ENCODE measurements at regions not wholly inside any gene's neighbourhood (a gene's known extent, or its start where the extent isn't known, plus 50 kb on each side); places are given as distances from the start of the nearest gene placed in this dataset.

DNA sequence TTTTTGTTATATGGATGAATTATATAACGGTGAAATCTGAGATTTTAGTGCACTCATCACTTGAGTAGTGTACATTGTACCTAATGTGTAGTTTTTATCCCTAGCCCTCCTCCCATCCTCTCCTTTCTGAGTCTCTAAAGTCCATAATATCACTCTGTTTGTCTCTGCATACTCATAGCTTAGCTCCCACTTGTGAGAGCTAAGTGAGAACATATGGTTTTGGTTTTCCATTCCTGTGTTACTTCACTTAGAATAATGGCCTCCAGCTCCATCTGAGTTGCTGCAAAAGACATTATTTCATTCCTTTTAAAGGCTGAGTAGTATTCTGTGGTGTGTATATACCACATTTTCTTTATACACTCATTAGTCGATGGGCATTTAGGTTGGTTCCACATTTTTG, 94.0 kb downstream of the SLC10A2 start (continued):
- TF ChIP-seq, protein P1, sequence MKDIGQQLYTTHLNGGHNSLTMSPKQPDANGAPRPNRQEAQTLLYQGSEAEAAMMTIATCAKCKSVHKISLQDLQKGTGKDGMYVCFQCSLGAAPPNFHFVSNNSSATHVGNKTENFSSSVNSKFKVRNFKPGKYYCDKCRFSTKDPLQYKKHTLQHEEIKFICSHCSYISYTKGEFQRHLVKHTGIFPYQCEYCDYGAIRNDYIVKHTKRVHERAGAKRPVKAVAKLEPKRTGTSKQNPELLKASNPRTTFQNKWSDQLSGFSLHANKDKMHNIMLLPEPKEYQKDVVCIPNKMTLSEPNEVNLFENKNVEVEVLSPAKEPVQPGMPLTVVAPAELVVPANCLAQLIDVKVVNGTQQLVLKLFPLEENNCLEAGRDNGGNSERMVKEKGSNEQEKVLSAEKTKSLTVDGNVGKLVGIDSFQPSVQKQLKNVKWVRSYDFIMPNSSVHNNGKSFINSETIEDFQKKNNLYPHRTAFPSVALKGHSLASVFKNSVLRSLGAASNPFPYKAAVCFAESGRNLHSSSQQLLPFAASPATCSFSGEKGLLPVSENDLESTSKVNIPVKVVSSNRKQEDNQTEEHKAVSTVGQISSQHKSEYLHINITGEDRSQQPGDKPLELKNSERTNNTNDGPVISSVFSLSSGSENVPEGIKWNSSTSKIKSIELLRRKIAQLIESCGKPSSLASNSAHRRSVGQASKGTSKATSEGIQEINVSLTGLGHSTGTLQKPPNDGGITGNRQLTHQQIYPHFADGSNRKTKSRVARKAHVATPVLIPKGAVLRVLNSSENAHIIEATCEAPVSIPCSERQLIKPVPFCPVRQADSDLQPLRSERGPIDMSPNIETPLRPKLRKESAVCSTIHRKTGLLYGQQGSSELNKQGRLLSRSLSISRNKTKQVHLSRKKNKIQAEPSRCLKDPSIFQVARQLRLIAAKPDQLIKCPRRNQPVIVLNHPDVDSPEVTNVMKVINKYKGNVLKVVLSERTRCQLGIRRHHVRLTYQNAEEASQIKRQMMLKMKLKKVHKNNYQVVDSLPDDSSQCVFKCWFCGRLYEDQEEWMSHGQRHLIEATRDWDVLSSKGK (CRISPR knock-in tag; IDR thresholded peaks at IDR 0.05), result no peak
- no peak for TF ChIP-seq DNMT1 (IDR thresholded peaks at IDR 0.05)
- TF ChIP-seq EHMT2 (IDR thresholded peaks at IDR 0.05), result no peak
- no peak for TF ChIP-seq KAT2B (IDR thresholded peaks at IDR 0.05; ENCODE audit: low read depth, low read length)
- TF ChIP-seq FOXP1 (CRISPR knock-in tag; IDR thresholded peaks at IDR 0.05), result no peak
- TF ChIP-seq, protein P2, sequence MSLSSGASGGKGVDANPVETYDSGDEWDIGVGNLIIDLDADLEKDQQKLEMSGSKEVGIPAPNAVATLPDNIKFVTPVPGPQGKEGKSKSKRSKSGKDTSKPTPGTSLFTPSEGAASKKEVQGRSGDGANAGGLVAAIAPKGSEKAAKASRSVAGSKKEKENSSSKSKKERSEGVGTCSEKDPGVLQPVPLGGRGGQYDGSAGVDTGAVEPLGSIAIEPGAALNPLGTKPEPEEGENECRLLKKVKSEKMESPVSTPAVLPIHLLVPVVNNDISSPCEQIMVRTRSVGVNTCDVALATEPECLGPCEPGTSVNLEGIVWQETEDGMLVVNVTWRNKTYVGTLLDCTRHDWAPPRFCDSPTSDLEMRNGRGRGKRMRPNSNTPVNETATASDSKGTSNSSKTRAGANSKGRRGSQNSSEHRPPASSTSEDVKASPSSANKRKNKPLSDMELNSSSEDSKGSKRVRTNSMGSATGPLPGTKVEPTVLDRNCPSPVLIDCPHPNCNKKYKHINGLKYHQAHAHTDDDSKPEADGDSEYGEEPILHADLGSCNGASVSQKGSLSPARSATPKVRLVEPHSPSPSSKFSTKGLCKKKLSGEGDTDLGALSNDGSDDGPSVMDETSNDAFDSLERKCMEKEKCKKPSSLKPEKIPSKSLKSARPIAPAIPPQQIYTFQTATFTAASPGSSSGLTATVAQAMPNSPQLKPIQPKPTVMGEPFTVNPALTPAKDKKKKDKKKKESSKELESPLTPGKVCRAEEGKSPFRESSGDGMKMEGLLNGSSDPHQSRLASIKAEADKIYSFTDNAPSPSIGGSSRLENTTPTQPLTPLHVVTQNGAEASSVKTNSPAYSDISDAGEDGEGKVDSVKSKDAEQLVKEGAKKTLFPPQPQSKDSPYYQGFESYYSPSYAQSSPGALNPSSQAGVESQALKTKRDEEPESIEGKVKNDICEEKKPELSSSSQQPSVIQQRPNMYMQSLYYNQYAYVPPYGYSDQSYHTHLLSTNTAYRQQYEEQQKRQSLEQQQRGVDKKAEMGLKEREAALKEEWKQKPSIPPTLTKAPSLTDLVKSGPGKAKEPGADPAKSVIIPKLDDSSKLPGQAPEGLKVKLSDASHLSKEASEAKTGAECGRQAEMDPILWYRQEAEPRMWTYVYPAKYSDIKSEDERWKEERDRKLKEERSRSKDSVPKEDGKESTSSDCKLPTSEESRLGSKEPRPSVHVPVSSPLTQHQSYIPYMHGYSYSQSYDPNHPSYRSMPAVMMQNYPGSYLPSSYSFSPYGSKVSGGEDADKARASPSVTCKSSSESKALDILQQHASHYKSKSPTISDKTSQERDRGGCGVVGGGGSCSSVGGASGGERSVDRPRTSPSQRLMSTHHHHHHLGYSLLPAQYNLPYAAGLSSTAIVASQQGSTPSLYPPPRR (CRISPR knock-in tag; IDR thresholded peaks at IDR 0.05; ENCODE audit: borderline replicate concordance), result no peak
- no peak for TF ChIP-seq PTBP1 (IDR thresholded peaks at IDR 0.05; ENCODE audit: low read depth, low read length)

All from K562 (cell line).